IMR-90 (cell line): ENCODE measurements at regions not wholly inside any gene's neighbourhood (a gene's known extent, or its start where the extent isn't known, plus 50 kb on each side); places are given as distances from the start of the nearest gene placed in this dataset.
A peak's percentile ranks its signal among the peaks of the same experiment; 100 is the strongest.

Source experiments
- ATAC-seq: fragments of 200-7000 bp; cut with Tn5 transposase; 2 replicates; pipeline ENCODE4 v1.9.1; 2020; ENCODE audit warnings: low read depth, mild to moderate bottlenecking, moderate library complexity
- BruUV-seq: library from RNA; stranded (reverse); fragments of 400-500 nt; replicated peaks from 2 replicates; lab custom pipeline; 2021; lab: Mats Ljungman, UMichigan
- CTCF ChIA-PET: fragments of 300-600 bp; formaldehyde crosslinking; extraction: SDS; loops from one replicate; lab custom pipeline; 2021; ENCODE audit warnings: antibody characterized with exemption; lab: Yijun Ruan, JAX
- POLR2A ChIA-PET: fragments of 300-600 bp; sonication (Branson Sonifier 250); formaldehyde crosslinking; loops from one replicate; lab custom pipeline; 2022; ENCODE audit warnings: antibody characterized with exemption; ENCODE audit not compliant: unreplicated experiment; lab: Charles Lee
- DNase-seq: peaks from one replicate; pipeline ENCODE4 v3.0.0; 2013
- H2AFZ ChIP-seq: replicated peaks from 2 replicates; pipeline ENCODE3; 2013; ENCODE audit warnings: low read length, mild to moderate bottlenecking; ENCODE audit not compliant: poor library complexity
- H2AK5ac ChIP-seq: 2 replicates; pipeline ENCODE4 v1.6.1; 2013; ENCODE audit warnings: low read depth, low read length, inconsistent platforms
- H2AK9ac ChIP-seq: replicated peaks from 2 replicates; pipeline ENCODE3; 2013; ENCODE audit warnings: mild to moderate bottlenecking, low read depth, low read length, moderate library complexity; ENCODE audit not compliant: poor library complexity
- H2BK120ac ChIP-seq: 2 replicates; pipeline ENCODE4 v1.6.1; 2013; ENCODE audit warnings: low read depth, low read length, inconsistent platforms
- H2BK15ac ChIP-seq: 3 replicates; pipeline ENCODE4 v1.6.1; 2013; ENCODE audit warnings: low read depth, low read length, inconsistent platforms
- H2BK20ac ChIP-seq: 2 replicates; pipeline ENCODE4 v1.6.1; 2013; ENCODE audit warnings: low read depth, mild to moderate bottlenecking, inconsistent platforms, low read length, moderate library complexity
- H2BK5ac ChIP-seq: 2 replicates; pipeline ENCODE4 v1.6.1; 2013; ENCODE audit warnings: mild to moderate bottlenecking, low read depth, low read length, inconsistent platforms; ENCODE audit not compliant: poor library complexity, severe bottlenecking
- H3K14ac ChIP-seq: replicated peaks from 2 replicates; pipeline ENCODE4 v1.6.1; 2013; ENCODE audit warnings: low read depth, low read length, inconsistent platforms
- H3K18ac ChIP-seq: 2 replicates; pipeline ENCODE4 v1.6.1; 2013; ENCODE audit warnings: low read depth, low read length, control low read depth
- H3K23ac ChIP-seq: 2 replicates; pipeline ENCODE4 v1.6.1; 2013; ENCODE audit warnings: low read depth, low read length, inconsistent platforms
- H3K27ac ChIP-seq: 2 replicates; pipeline ENCODE4 v1.5.1; 2013; ENCODE audit warnings: mild to moderate bottlenecking, control low read depth, low read length; ENCODE audit not compliant: insufficient read depth
- H3K27me3 ChIP-seq: 2 replicates; pipeline ENCODE4 v1.6.1; 2013; ENCODE audit warnings: low read length; ENCODE audit not compliant: control insufficient read depth, insufficient read depth
- H3K36me3 ChIP-seq: 2 replicates; pipeline ENCODE4 v1.6.1; 2013; ENCODE audit warnings: low read length, mixed read lengths; ENCODE audit not compliant: control insufficient read depth, insufficient read depth
- H3K4ac ChIP-seq: 2 replicates; pipeline ENCODE4 v1.6.1; 2013; ENCODE audit warnings: low read depth, low read length, inconsistent platforms
- H3K4me1 ChIP-seq: 2 replicates; pipeline ENCODE4 v1.6.1; 2013; ENCODE audit warnings: low read length, mixed read lengths; ENCODE audit not compliant: control insufficient read depth, insufficient read depth
- H3K4me2 ChIP-seq: 2 replicates; pipeline ENCODE4 v1.6.1; 2013; ENCODE audit warnings: low read depth, mild to moderate bottlenecking, control low read depth, low read length, moderate library complexity
- H3K4me3 ChIP-seq: 2 replicates; pipeline ENCODE4 v1.5.1; 2013; ENCODE audit warnings: low read depth, mild to moderate bottlenecking, control low read depth, low read length, moderate library complexity; ENCODE audit not compliant: insufficient read depth
- H3K56ac ChIP-seq: 2 replicates; pipeline ENCODE4 v1.6.1; 2013; ENCODE audit warnings: low read length, inconsistent platforms; ENCODE audit not compliant: insufficient read depth; ENCODE audit errors: extremely low read depth
- H3K79me1 ChIP-seq, 2 experiments: 2 replicates each; pipeline ENCODE4 v1.6.1; 2013; ENCODE audit warnings: low read length in 2 of 2, inconsistent platforms in 1 of 2, low read depth in 1 of 2
- H3K9ac ChIP-seq: 2 replicates; pipeline ENCODE4 v1.6.1; 2013; ENCODE audit warnings: low read depth, low read length, control low read depth
- H3K9me1 ChIP-seq: 2 replicates; pipeline ENCODE4 v1.6.1; 2013; ENCODE audit warnings: low read length, inconsistent platforms; ENCODE audit not compliant: insufficient read depth
- H3K9me3 ChIP-seq: 2 replicates; pipeline ENCODE4 v1.6.1; 2013; ENCODE audit warnings: low read length; ENCODE audit not compliant: control insufficient read depth, insufficient read depth
- H4K20me1 ChIP-seq: 2 replicates; pipeline ENCODE4 v1.6.1; 2013; ENCODE audit warnings: low read length, inconsistent platforms; ENCODE audit not compliant: insufficient read depth
- H4K5ac ChIP-seq: 2 replicates; pipeline ENCODE4 v1.6.1; 2013; ENCODE audit warnings: mild to moderate bottlenecking, low read depth, low read length, control low read depth
- H4K8ac ChIP-seq, 2 experiments: 2 replicates each; pipeline ENCODE4 v1.6.1; 2013; ENCODE audit warnings: low read depth in 2 of 2, low read length in 2 of 2, control low read depth in 1 of 2, inconsistent platforms in 1 of 2
- H4K91ac ChIP-seq: 2 replicates; pipeline ENCODE4 v1.6.1; 2013; ENCODE audit warnings: low read depth, low read length, inconsistent platforms; ENCODE audit not compliant: insufficient read depth
- BHLHE40 ChIP-seq: fragments of 150-350 bp; IDR thresholded peaks from 2 replicates; pipeline ENCODE4 v1.6.1; 2016; ENCODE audit warnings: mild to moderate bottlenecking, low read depth, low read length
- CEBPB ChIP-seq: IDR thresholded peaks from 2 replicates; pipeline ENCODE4 v1.6.1; 2012; ENCODE audit warnings: low read depth, low read length, improper control_type of control experiment
- FOS ChIP-seq: fragments of 150-350 bp; IDR thresholded peaks from 2 replicates; pipeline ENCODE4 v1.6.1; 2016; ENCODE audit warnings: low read depth, low read length
- MAZ ChIP-seq: IDR thresholded peaks from 2 replicates; pipeline ENCODE4 v1.6.1; 2012; ENCODE audit warnings: low read depth, mild to moderate bottlenecking, low read length, improper control_type of control experiment, moderate library complexity, borderline replicate concordance
- POLR2A ChIP-seq: IDR thresholded peaks from 2 replicates; pipeline ENCODE4 v1.6.1; 2012; ENCODE audit warnings: mild to moderate bottlenecking, low read depth, low read length
- RAD21 ChIP-seq: IDR thresholded peaks from 2 replicates; pipeline ENCODE4 v1.6.1; 2012; ENCODE audit warnings: low read length, improper control_type of control experiment
- RCOR1 ChIP-seq: IDR thresholded peaks from 2 replicates; pipeline ENCODE4 v1.6.1; 2012; ENCODE audit warnings: mild to moderate bottlenecking, low read length, improper control_type of control experiment; ENCODE audit not compliant: insufficient replicate concordance
- WGBS, 2 experiments: methylation state at CpG; one replicate each; pipeline versions ENCODE4 v1.1.5 to v1.1.7; 2013; ENCODE audit warnings: missing lambda C conversion rate in 2 of 2; ENCODE audit not compliant: insufficient read length in 1 of 2; ENCODE audit errors: extremely low coverage in 2 of 2; 5-methylcytosine and 5-hydroxymethylcytosine counted together
- dilution Hi-C: fragments of 300-500 bp; cut with HindIII; formaldehyde crosslinking; loops from one replicate; pipeline ENCODE4 v1.14.3; 2018; ENCODE audit warnings: low sequenced_read_pairs; ENCODE audit not compliant: unreplicated experiment
- in situ Hi-C: fragments of 300-500 bp; cut with MboI; formaldehyde crosslinking; loops from 3 replicates; pipeline ENCODE4 v1.14.3; 2019; ENCODE audit warnings: low sequenced_read_pairs, inconsistent platforms, mixed read lengths
- intact Hi-C: fragments of 100-400 bp; cut with micrococcal nuclease; formaldehyde crosslinking; loops from 2 replicates; pipeline ENCODE4 v1.10.0; 2022
- TF ChIP-seq, protein P1 (sequence below): fragments of 150-350 bp; IDR thresholded peaks from 2 replicates; pipeline ENCODE4 v1.6.1; 2016; ENCODE audit warnings: low read depth, mild to moderate bottlenecking, low read length, moderate library complexity, borderline replicate concordance

DNA sequence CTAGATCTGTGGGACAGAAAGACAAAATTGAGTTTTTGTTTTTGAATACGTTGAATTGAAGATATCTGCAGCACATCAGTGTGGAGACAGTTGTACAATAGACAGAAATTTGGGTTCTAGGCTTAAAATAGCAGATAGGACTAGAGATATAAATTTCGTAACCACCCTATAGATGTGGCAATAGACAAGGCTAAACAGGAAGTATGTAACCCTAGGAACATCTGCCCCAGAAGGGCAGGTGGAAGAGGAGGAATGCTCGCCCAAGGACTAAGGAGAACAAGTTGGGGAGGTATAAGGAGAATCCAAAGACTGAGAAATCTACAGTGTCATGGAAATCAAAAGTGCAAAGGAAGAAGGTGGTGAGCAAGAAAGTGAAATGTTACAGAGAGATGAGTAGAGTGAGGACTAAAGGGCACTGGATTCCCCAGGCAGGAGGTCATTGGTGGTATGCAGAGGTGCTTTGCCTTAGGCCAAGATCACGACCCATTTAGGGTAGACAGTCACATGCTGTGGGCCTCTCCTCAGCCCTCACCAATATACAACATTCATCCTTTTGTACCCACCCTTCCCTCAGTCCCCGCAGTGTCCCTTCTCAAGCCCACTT, 109.1 kb upstream of the ELL2 start:
- in situ Hi-C loops, result no loop called here
- Histone ChIP-seq H3K4me3 (no peak overlapping the region), H2AK9ac (no peak overlapping the region), H4K20me1 (no peaks in the 10 kb centered on the region), H2AFZ (no peak overlapping the region), H3K23ac (peak overlapping the region; percentile 74; the same call in 1 of the 2 replicates), H3K79me1 (peaks cover 3 to 19% of the 10 kb centered on the region in 2 experiments; a peak in 3 of 4 replicates), H2BK15ac (peak overlapping the region; percentile 99), H3K18ac (peak overlapping the region; percentile 85; the same call in 1 of the 2 replicates), H3K14ac (peak overlapping the region; percentile 74), H4K5ac (peak overlapping the region; percentile 80), H3K4ac (peak overlapping the region; percentile 87), H3K4me2 (no peak overlapping the region), H3K4me1 (peaks cover 21% of the 10 kb centered on the region), H4K91ac (peak overlapping the region; percentile 75), H2AK5ac (peak overlapping the region; percentile 95), H3K56ac (no peak overlapping the region), H2BK5ac (peak overlapping the region; percentile 80), H2BK120ac (peak overlapping the region; percentile 61), H3K9me1 (peaks cover 13% of the 10 kb centered on the region), H3K27ac (no peak overlapping the region), H4K8ac (peak overlapping the region; percentile 56 to 78; a peak in 3 of 4 replicates), H3K27me3 (no peaks in the 10 kb centered on the region), H3K9me3 (no peaks in the 10 kb centered on the region), H2BK20ac (peak overlapping the region; percentile 93), H3K9ac (no peak overlapping the region), H3K36me3 (no peaks in the 10 kb centered on the region)
- TF ChIP-seq CEBPB (peak; percentile 69), RAD21 (no peak), POLR2A (no peak), FOS (no peak), BHLHE40 (no peak), RCOR1 (no peak), MAZ (no peak)
- TF ChIP-seq, protein P1, sequence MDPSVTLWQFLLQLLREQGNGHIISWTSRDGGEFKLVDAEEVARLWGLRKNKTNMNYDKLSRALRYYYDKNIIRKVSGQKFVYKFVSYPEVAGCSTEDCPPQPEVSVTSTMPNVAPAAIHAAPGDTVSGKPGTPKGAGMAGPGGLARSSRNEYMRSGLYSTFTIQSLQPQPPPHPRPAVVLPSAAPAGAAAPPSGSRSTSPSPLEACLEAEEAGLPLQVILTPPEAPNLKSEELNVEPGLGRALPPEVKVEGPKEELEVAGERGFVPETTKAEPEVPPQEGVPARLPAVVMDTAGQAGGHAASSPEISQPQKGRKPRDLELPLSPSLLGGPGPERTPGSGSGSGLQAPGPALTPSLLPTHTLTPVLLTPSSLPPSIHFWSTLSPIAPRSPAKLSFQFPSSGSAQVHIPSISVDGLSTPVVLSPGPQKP, result no peak
- ChIA-PET CTCF (no interaction called here), POLR2A (no interaction called here)
- WGBS, 2 experiments, result 90% methylated on average over 2 of the region's 5 CpGs; no CpG with 5 or more reads in 1 of the 2 experiments
- DNase-seq (no peak), ATAC-seq (no peak)
- no TSS peak for BruUV-seq
- intact Hi-C loops, result no loop called here
- dilution Hi-C loops, result no loop called here
